ENCODE measurements at regions not wholly inside any gene's neighbourhood (a gene's known extent, or its start where the extent isn't known, plus 50 kb on each side); places are given as distances from the start of the nearest gene placed in this dataset.
"Not testable (repeated sequence)": the region's sequence is repeated elsewhere in the genome, so short reads cannot be mapped to it uniquely, and the experiment has no call there.

- DNase-seq = peak; percentile 47
Observed at GRCh38 chr7:66413379-66414114, 208.4 kb downstream of the TPST1 start.

GRCh38 chr7:66415659-66416265, 210.6 kb downstream of the TPST1 start:
- no peak for DNase-seq

GRCh38 chr7:66418537-66418936, 210.1 kb upstream of the KCTD7 start:
- DNase-seq = no peak

- DNase-seq = no peak
Observed at GRCh38 chr7:66419210-66419609, 209.5 kb upstream of the KCTD7 start.

- no peak for DNase-seq
Observed at GRCh38 chr7:66421830-66422475, 206.7 kb upstream of the KCTD7 start.

- DNase-seq = no peak
Observed at GRCh38 chr7:66423729-66424128, 205.0 kb upstream of the KCTD7 start.

- no peak for DNase-seq
Observed at GRCh38 chr7:66426332-66426731, 202.3 kb upstream of the KCTD7 start.

- DNase-seq = no peak
Observed at GRCh38 chr7:66426996-66427395, 201.7 kb upstream of the KCTD7 start.

- no peak for DNase-seq
Observed at GRCh38 chr7:66427956-66428355, 200.7 kb upstream of the KCTD7 start.

- no peak for DNase-seq
Observed at GRCh38 chr7:66429498-66430163, 199.1 kb upstream of the KCTD7 start.

- no peak for DNase-seq
Observed at GRCh38 chr7:66430164-66430545, 198.5 kb upstream of the KCTD7 start.

- DNase-seq = not testable (repeated sequence)
Observed at GRCh38 chr7:66438703-66439405, 189.8 kb upstream of the KCTD7 start.

GRCh38 chr7:66442385-66442784, 186.3 kb upstream of the KCTD7 start:
- DNase-seq = no peak

GRCh38 chr7:66443946-66444345, 184.7 kb upstream of the KCTD7 start:
- no peak for DNase-seq

- DNase-seq = not testable (repeated sequence)
Observed at GRCh38 chr7:66447007-66447406, 181.7 kb upstream of the KCTD7 start.

- DNase-seq = not testable (repeated sequence)
Observed at GRCh38 chr7:66450814-66451213, 177.9 kb upstream of the KCTD7 start.

GRCh38 chr7:66451713-66452112, 177.0 kb upstream of the KCTD7 start:
- DNase-seq = not testable (repeated sequence)

- DNase-seq = no peak
Observed at GRCh38 chr7:66452165-66452564, 176.5 kb upstream of the KCTD7 start.

- no peak for DNase-seq
Observed at GRCh38 chr7:66453340-66453739, 175.3 kb upstream of the KCTD7 start.

GRCh38 chr7:66454600-66455225, 174.0 kb upstream of the KCTD7 start:
- DNase-seq = no peak

GRCh38 chr7:66455432-66455831, 173.2 kb upstream of the KCTD7 start:
- DNase-seq = not testable (repeated sequence)

- DNase-seq = not testable (repeated sequence)
Observed at GRCh38 chr7:66456431-66456830, 172.2 kb upstream of the KCTD7 start.

Data from NCI-H1048 (cell line).